Heart right ventricle (tissue), 16 donors: ENCODE measurements at regions not wholly inside any gene's neighbourhood (a gene's known extent, or its start where the extent isn't known, plus 50 kb on each side); places are given as distances from the start of the nearest gene placed in this dataset.

ENCODE experiments used
- ATAC-seq, 8 donors: fragments of 200-7000 bp; cut with Tn5 transposase; one replicate each; pipeline ENCODE4 v1.9.1; 2020; ENCODE audit warnings: mild to moderate bottlenecking in 8 of 8, moderate library complexity in 8 of 8, moderate number of reproducible peaks in 1 of 8
- DNase-seq, 2 donors: peaks; one replicate each; pipeline ENCODE4 v3.0.0-alpha.2; 2020
- H3K27ac ChIP-seq, 10 donors: fragments of 200-600 bp; sonication (generic) in 2 of 10; one replicate each; pipeline versions ENCODE4 v1.5.0 to v1.8.0; 2020 to 2022; ENCODE audit warnings: mild to moderate bottlenecking in 3 of 10
- H3K27me3 ChIP-seq, 7 donors: fragments of 200-600 bp; one replicate each; pipeline ENCODE4 v1.8.0; 2021 to 2022; ENCODE audit warnings: mild to moderate bottlenecking in 2 of 7
- H3K36me3 ChIP-seq, 9 donors: fragments of 200-600 bp; sonication (generic) in 1 of 9; one replicate each; pipeline versions ENCODE4 v1.5.0 to v1.8.0; 2020 to 2022; ENCODE audit warnings: mild to moderate bottlenecking in 2 of 9
- H3K4me1 ChIP-seq, 9 donors: fragments of 200-600 bp; sonication (generic) in 1 of 9; one replicate each; pipeline versions ENCODE4 v1.5.0 to v1.8.0; 2020 to 2022; ENCODE audit warnings: mild to moderate bottlenecking in 4 of 9
- H3K4me3 ChIP-seq, 10 donors: fragments of 200-600 bp; sonication (generic) in 2 of 10; one replicate each; pipeline versions ENCODE4 v1.5.0 to v1.8.0; 2020 to 2022; ENCODE audit warnings: mild to moderate bottlenecking in 7 of 10, moderate library complexity in 2 of 10
- H3K9me3 ChIP-seq, 11 donors: fragments of 200-600 bp in 10 of 11; sonication (generic) in 2 of 11; one replicate each; pipeline versions ENCODE4 v1.5.0 to v1.8.0; 2013 to 2022; ENCODE audit warnings: mild to moderate bottlenecking in 2 of 11, control low read depth in 1 of 11, moderate library complexity in 1 of 11
- WGBS, 2 donors: extraction: QIAGEN DNeasy Blood & Tissue Kit; methylation state at CpG; one replicate each; pipeline ENCODE4 v1.1.7; 2013; ENCODE audit warnings: inconsistent platforms in 1 of 2; 5-methylcytosine and 5-hydroxymethylcytosine counted together
- intact Hi-C, 10 donors: fragments of 100-400 bp; cut with DNase I; formaldehyde crosslinking; loops; one replicate each; pipeline versions ENCODE4 v1.11.1 to v1.14.2; 2022
- TF ChIP-seq, protein P1 (sequence below), 9 donors: fragments of 200-600 bp; sonication (generic) in 2 of 9; IDR thresholded peaks; one replicate each; pipeline versions ENCODE4 v1.5.0 to v1.8.0; 2021 to 2022; ENCODE audit warnings: antibody characterized with exemption in 9 of 9, mild to moderate bottlenecking in 5 of 9, moderate library complexity in 1 of 9
- donor health status: Arrhythmogenic right ventricular cardiomyopathy.
- donor health status: ischemic (EF 13 %, LVEDD 7.1; RV severe dilation, severe dysfunction).
- donor health status: healthy with polysubstance abuse.
- donor health status: DM: no; HTN: yes; CAD: no.
- donor health status: DM: no; HTN: no; CAD: no.
- donor health status: ischemic (EF 25% LVEDD 6.9; RV normal size, moderate dysfunction).
- donor health status: ischemic (EF 25% LVEDD 5.7; RV mildly dilated, moderate dysfunction).
- donor health status: healthy.
- donor health status: DM: yes; HTN: yes; CAD: no.
- donor health status: Ischemic cardiomyopathy.
- donor health status: ischemic (EF 35%, LVEDD 5.7; RV mildly dilated, moderate dysfunction).
- donor health status: nonischemic (EF 11% LVEDD 7.7; RV severe dilation, severe dysfunction).
- donor health status: DM: yes; HTN: yes; CAD: no.
- donor health status: PGD.
- donor health status: ischemic (EF 29% LVEDD 5.4; RV normal size, mild dysfunction).
- donor health status: nonischemic (EF 23%, LVEDD 6.1; RV moderate dilation, normal function).

DNA sequence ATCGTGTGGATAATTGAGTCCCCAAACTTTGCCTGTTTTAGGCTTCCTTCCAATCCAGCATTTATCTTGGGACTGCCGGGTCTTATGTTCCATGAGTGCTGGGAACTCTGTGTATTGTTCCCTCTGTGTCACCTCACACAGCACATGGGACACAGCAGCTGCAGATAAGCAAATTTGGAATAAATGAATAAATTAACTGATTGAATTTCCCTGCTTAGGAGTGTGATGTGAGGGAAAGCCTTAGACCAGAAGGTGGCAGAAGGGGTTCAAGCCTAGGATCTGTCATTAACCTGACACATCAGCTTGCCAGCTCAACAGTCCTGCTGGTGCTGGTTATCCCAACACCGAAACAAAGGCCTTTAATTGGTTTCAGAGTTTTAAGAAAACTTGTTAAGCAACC, 114.3 kb downstream of the OXSM start:
- TF ChIP-seq, protein P1, sequence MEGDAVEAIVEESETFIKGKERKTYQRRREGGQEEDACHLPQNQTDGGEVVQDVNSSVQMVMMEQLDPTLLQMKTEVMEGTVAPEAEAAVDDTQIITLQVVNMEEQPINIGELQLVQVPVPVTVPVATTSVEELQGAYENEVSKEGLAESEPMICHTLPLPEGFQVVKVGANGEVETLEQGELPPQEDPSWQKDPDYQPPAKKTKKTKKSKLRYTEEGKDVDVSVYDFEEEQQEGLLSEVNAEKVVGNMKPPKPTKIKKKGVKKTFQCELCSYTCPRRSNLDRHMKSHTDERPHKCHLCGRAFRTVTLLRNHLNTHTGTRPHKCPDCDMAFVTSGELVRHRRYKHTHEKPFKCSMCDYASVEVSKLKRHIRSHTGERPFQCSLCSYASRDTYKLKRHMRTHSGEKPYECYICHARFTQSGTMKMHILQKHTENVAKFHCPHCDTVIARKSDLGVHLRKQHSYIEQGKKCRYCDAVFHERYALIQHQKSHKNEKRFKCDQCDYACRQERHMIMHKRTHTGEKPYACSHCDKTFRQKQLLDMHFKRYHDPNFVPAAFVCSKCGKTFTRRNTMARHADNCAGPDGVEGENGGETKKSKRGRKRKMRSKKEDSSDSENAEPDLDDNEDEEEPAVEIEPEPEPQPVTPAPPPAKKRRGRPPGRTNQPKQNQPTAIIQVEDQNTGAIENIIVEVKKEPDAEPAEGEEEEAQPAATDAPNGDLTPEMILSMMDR (IDR thresholded peaks at IDR 0.05) = peak; percentile 21 to 76 (median 61)
- Histone ChIP-seq H3K4me1 (peaks cover 0 to 17% (median 0%) of the 10 kb centered on the region in 9 donors), H3K9me3 (no peaks in the 10 kb centered on the region), H3K4me3 (no peak overlapping the region), H3K36me3 (no peaks in the 10 kb centered on the region), H3K27ac (no peak overlapping the region), H3K27me3 (no peaks in the 10 kb centered on the region)
- DNase-seq = peak in 1 of 2 donors; percentile 30
- ATAC-seq = peak in 6 of 8 donors; percentile 66 to 92 (median 84)
- intact Hi-C loops = loop anchor here in 9 of 10 donors (1.0 to 10.0 kb wide), 10 partner anchors 161 to 809 kb away; no protein-coding TSS in a partner anchor
- WGBS, 2 donors = 52 to 56% methylated on average over 3 of the region's 3 CpGs

- H3K27me3 ChIP-seq = no peaks in the 10 kb centered on the region
- peaks cover 0 to 17% (median 0%) of the 10 kb centered on the region in 9 donors for H3K4me1 ChIP-seq
- ATAC-seq (no peak), DNase-seq (no peak)
- WGBS, 2 donors = 88 to 93% methylated on average over 4 of the region's 4 CpGs
- TF ChIP-seq, protein P1 (IDR thresholded peaks at IDR 0.05) = no peak
- H3K9me3 ChIP-seq = no peaks in the 10 kb centered on the region
- H3K36me3 ChIP-seq = no peaks in the 10 kb centered on the region
- H3K4me3 ChIP-seq = no peak overlapping the region
- intact Hi-C loops = loop anchor here in 6 of 10 donors (5.0 to 10.0 kb wide), 5 partner anchors 158 to 806 kb away; no protein-coding TSS in a partner anchor
- no peak overlapping the region for H3K27ac ChIP-seq
Observed at GRCh38 chr3:25906132-25906906, 116.4 kb downstream of the OXSM start.

DNA sequence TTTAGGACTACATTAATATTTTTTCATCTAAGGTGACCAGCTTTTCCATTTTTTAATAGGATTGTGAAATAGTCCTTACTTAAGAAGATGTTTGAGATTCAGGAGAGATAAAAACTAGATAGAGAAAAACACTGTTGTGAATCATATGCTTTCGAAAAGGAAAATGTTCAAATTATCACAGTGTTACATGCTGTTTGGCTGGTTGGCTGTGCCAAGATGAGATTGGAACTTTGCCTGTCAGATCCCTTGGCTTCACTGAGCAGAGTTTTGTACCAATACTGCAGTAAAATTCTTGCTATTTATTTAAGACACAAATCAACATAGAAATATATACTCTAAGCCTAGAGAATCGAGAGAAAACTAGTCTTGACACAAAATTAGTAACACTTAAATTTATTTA, 117.2 kb downstream of the OXSM start:
- ATAC-seq (no peak), DNase-seq (no peak)
- Histone ChIP-seq H3K27me3 (no peaks in the 10 kb centered on the region), H3K9me3 (no peaks in the 10 kb centered on the region), H3K27ac (no peak overlapping the region), H3K4me3 (no peak overlapping the region), H3K4me1 (peaks cover 0 to 17% (median 0%) of the 10 kb centered on the region in 9 donors), H3K36me3 (no peaks in the 10 kb centered on the region)
- intact Hi-C loops = loop anchor here in 6 of 10 donors (5.0 to 10.0 kb wide), 5 partner anchors 158 to 805 kb away; no protein-coding TSS in a partner anchor
- TF ChIP-seq, protein P1 (IDR thresholded peaks at IDR 0.05) = no peak
- WGBS, 2 donors = 84 to 85% methylated on average over 2 of the region's 2 CpGs

GRCh38 chr3:25910105-25910504, 120.2 kb downstream of the OXSM start:
- 77 to 85% methylated on average over 2 of the region's 2 CpGs for WGBS, 2 donors
- no peak for DNase-seq

More at GRCh38 chr3:25910105-25910504, 120.2 kb downstream of the OXSM start:
- no peak for ATAC-seq
- intact Hi-C loops = no loop called here
- H3K9me3 ChIP-seq = no peaks in the 10 kb centered on the region
- no peak overlapping the region for H3K4me3 ChIP-seq
- peaks cover 0 to 2% (median 0%) of the 10 kb centered on the region in 9 donors for H3K4me1 ChIP-seq
- H3K27ac ChIP-seq = no peak overlapping the region
- H3K27me3 ChIP-seq = no peaks in the 10 kb centered on the region
- TF ChIP-seq, protein P1 (IDR thresholded peaks at IDR 0.05) = no peak
- no peaks in the 10 kb centered on the region for H3K36me3 ChIP-seq
